ENCODE measurements at regions not wholly inside any gene's neighbourhood (a gene's known extent, or its start where the extent isn't known, plus 50 kb on each side); places are given as distances from the start of the nearest gene placed in this dataset.

GRCh38 chr13:76418404-76418803 lies 467.8 kb downstream of the KCTD12 start:
- H3K4me3 ChIP-seq: no peak overlapping the region
- no peak overlapping the region for H3K27ac ChIP-seq
- no peak for TF ChIP-seq EP300 (IDR thresholded peaks at IDR 0.05)
- no peaks in the 10 kb centered on the region for H3K36me3 ChIP-seq
- no peaks in the 10 kb centered on the region for H3K9me3 ChIP-seq
- no peaks in the 10 kb centered on the region for H3K4me1 ChIP-seq
- WGBS, 2 donors: 36 to 41% methylated on average over 2 of the region's 2 CpGs
- no peaks in the 10 kb centered on the region for H3K27me3 ChIP-seq
- DNase-seq (ENCODE audit: low spot score in 2 of 2): no peak

GRCh38 chr13:76414320-76414719 lies 471.9 kb downstream of the KCTD12 start:
- Histone ChIP-seq H3K4me1 (no peaks in the 10 kb centered on the region), H3K27me3 (no peaks in the 10 kb centered on the region), H3K36me3 (no peaks in the 10 kb centered on the region), H3K4me3 (no peak overlapping the region), H3K27ac (no peak overlapping the region), H3K9me3 (no peaks in the 10 kb centered on the region)
- 68 to 75% methylated on average over 2 of the region's 2 CpGs for WGBS, 2 donors
- TF ChIP-seq EP300 (IDR thresholded peaks at IDR 0.05) (no peak), CTCF (IDR thresholded peaks at IDR 0.05) (no peak), POLR2A (IDR thresholded peaks at IDR 0.05) (no peak)
- no peak for DNase-seq (ENCODE audit: low spot score in 2 of 2)

GRCh38 chr13:76406243-76406642 lies 480.0 kb downstream of the KCTD12 start:
- Histone ChIP-seq H3K9me3 (no peaks in the 10 kb centered on the region), H3K36me3 (no peaks in the 10 kb centered on the region), H3K4me3 (no peak overlapping the region), H3K27ac (no peak overlapping the region), H3K4me1 (no peaks in the 10 kb centered on the region), H3K27me3 (no peaks in the 10 kb centered on the region)
- TF ChIP-seq CTCF (IDR thresholded peaks at IDR 0.05) (no peak), EP300 (IDR thresholded peaks at IDR 0.05) (no peak), POLR2A (IDR thresholded peaks at IDR 0.05) (no peak)
- DNase-seq (ENCODE audit: low spot score in 2 of 2): no peak

GRCh38 chr13:76398425-76398824 lies 487.8 kb downstream of the KCTD12 start:
- 33 to 47% methylated on average over 1 of the region's 1 CpG for WGBS, 2 donors
- no peaks in the 10 kb centered on the region for H3K27me3 ChIP-seq
- no peaks in the 10 kb centered on the region for H3K4me1 ChIP-seq
- no peak for DNase-seq (ENCODE audit: low spot score in 2 of 2)
- H3K27ac ChIP-seq: no peak overlapping the region
- H3K36me3 ChIP-seq: no peaks in the 10 kb centered on the region
- no peak overlapping the region for H3K4me3 ChIP-seq
- H3K9me3 ChIP-seq: peaks cover 0 to 4% (median 0%) of the 10 kb centered on the region in 4 donors
- TF ChIP-seq CTCF (IDR thresholded peaks at IDR 0.05) (no peak), EP300 (IDR thresholded peaks at IDR 0.05) (no peak), POLR2A (IDR thresholded peaks at IDR 0.05) (no peak)

- no peak for DNase-seq (ENCODE audit: low spot score in 2 of 2)
- Histone ChIP-seq H3K4me1 (no peaks in the 10 kb centered on the region), H3K27me3 (no peaks in the 10 kb centered on the region), H3K27ac (no peak overlapping the region), H3K4me3 (no peak overlapping the region), H3K36me3 (no peaks in the 10 kb centered on the region), H3K9me3 (peaks cover 0 to 4% (median 0%) of the 10 kb centered on the region in 4 donors)
- TF ChIP-seq CTCF (IDR thresholded peaks at IDR 0.05): no peak
- TF ChIP-seq POLR2A (IDR thresholded peaks at IDR 0.05): no peak
- TF ChIP-seq EP300 (IDR thresholded peaks at IDR 0.05): no peak
- WGBS, 2 donors: 74 to 76% methylated on average over 3 of the region's 3 CpGs
Observed at GRCh38 chr13:76397413-76397812, 488.8 kb downstream of the KCTD12 start.

DNA sequence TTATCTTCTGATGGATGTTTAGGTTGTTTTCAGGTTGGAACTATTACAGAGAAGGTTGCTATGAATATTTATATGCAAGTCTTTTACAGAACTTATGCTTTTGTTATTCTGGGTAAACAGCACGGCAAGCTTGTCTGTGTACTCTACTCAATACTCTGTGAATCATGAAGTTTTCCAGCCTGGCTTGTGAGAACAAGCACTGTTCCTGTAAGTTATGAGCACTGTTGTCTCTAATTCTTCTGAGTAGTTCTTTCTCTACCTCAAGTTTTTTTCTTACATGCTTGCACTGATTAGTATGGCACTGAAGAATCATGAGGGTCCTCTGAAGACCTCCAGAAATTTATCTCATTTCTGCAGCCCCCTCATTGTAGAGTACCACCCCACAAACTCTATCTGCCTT lies 496.9 kb downstream of the KCTD12 start:
- Histone ChIP-seq H3K4me3 (no peak overlapping the region), H3K27me3 (no peaks in the 10 kb centered on the region), H3K9me3 (no peaks in the 10 kb centered on the region), H3K4me1 (peaks cover 0 to 2% (median under 1%) of the 10 kb centered on the region in 4 donors), H3K36me3 (no peaks in the 10 kb centered on the region), H3K27ac (no peak overlapping the region)
- TF ChIP-seq POLR2A (IDR thresholded peaks at IDR 0.05) (no peak), CTCF (IDR thresholded peaks at IDR 0.05) (no peak)
- WGBS, 2 donors: 50 to 68% methylated on average over 1 of the region's 1 CpG
- no peak for DNase-seq (ENCODE audit: low spot score in 2 of 2)

Measured in tibial nerve (tissue), 4 donors.